Adrenal gland (tissue), 9 donors: ENCODE measurements at regions not wholly inside any gene's neighbourhood (a gene's known extent, or its start where the extent isn't known, plus 50 kb on each side); places are given as distances from the start of the nearest gene placed in this dataset.

Experiments
- DNase-seq, 7 donors: peaks; one replicate each; pipeline ENCODE4 v3.0.0-alpha.2; 2019 to 2020
- H3K27ac ChIP-seq, 5 donors: fragments of 200-600 bp; sonication (generic) in 4 of 5; 1 replicate in 3 of 5; 2 replicates in 2 of 5; pipeline versions ENCODE4 v1.5.1 to v1.8.0; 2016 to 2020; ENCODE audit warnings: mild to moderate bottlenecking in 1 of 5
- H3K27me3 ChIP-seq: fragments of 200-600 bp; 2 replicates; pipeline ENCODE4 v1.8.0; 2021
- H3K36me3 ChIP-seq, 2 donors: fragments of 200-600 bp; replicated peaks in 1 of 2; 1 replicate in 1 of 2; 2 replicates in 1 of 2; pipeline versions ENCODE4 v1.5.1 to v1.8.0; 2018 to 2022
- H3K4me1 ChIP-seq, 2 donors: fragments of 200-600 bp; replicated peaks in 1 of 2; 1 replicate in 1 of 2; 2 replicates in 1 of 2; pipeline versions ENCODE4 v1.5.1 to v1.8.0; 2018 to 2021
- H3K4me3 ChIP-seq, 4 donors: fragments of 200-600 bp; sonication (generic) in 3 of 4; one replicate each; pipeline ENCODE4 v1.5.1; 2016 to 2018
- H3K9me3 ChIP-seq, 3 donors: fragments of 200-600 bp; sonication (generic) in 1 of 3; replicated peaks in 1 of 3; 1 replicate in 2 of 3; 2 replicates in 1 of 3; pipeline versions ENCODE4 v1.5.1 to v1.8.0; 2016 to 2021
- POLR2A ChIP-seq, 2 donors: fragments of 450-650 bp; IDR thresholded peaks; one replicate each; pipeline ENCODE4 v1.6.1; 2017; ENCODE audit warnings: antibody characterized with exemption in 2 of 2, mild to moderate bottlenecking in 2 of 2, moderate library complexity in 1 of 2
- WGBS, 4 donors: extraction: QIAGEN DNeasy Blood & Tissue Kit in 2 of 4; methylation state at CpG; one replicate each; pipeline versions ENCODE4 v1.1.5 to v1.1.7; 2013 to 2017; 5-methylcytosine and 5-hydroxymethylcytosine counted together
- intact Hi-C, 2 donors: fragments of 100-400 bp; cut with DNase I; formaldehyde crosslinking; loops; one replicate each; pipeline versions ENCODE4 v1.14.1 to v1.15.0; 2022 to 2023
- TF ChIP-seq, protein P1 (sequence below), 6 experiments: fragments of 450-650 bp in 4 of 6; fragments of 200-600 bp in 2 of 6; sonication (generic) in 1 of 6; IDR thresholded peaks; 1 replicate in 5 of 6; 2 replicates in 1 of 6; pipeline versions ENCODE4 v1.5.1 to v1.8.0; 2016 to 2021; ENCODE audit warnings: antibody characterized with exemption in 6 of 6, mild to moderate bottlenecking in 2 of 6, moderate library complexity in 1 of 6
- donor health status: healthy with polysubstance abuse.
- donor health status: Bipolar disorder and iron deficiency.
- donor health status: DM: yes; HTN: yes; CAD: no.
- donor health status: DM: no; HTN: no; CAD: no.
- donor health status: DM: no; HTN: no; CAD: no.

DNA sequence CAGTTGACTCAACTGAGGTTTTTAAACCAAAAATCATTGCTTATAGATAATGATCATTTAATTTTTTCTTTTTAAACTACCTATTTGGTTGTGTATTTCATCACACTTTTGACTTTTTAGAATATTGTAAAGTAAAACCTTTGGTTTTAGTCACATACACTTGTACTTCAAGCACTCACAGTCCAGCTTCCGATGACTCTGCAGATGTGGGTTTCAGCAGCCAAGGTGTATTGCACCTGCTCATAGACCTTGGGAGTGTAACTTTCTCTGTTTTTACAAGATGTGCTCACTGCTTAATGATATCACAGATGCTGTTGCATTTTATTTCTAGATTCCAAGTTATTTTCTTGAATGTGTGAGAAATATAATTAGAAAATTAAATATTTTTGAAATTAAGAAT, 188.3 kb upstream of the SLC38A2 start:
- H3K4me3 ChIP-seq, result no peak overlapping the region
- H3K9me3 ChIP-seq, result no peaks in the 10 kb centered on the region
- DNase-seq, result no peak
- H3K27me3 ChIP-seq, result no peaks in the 10 kb centered on the region
- intact Hi-C loops, result loop anchor here in 1 of 2 donors (10.0 kb wide), 1 partner anchor 186 kb away; the partner anchor contains the start of gene SLC38A2
- TF ChIP-seq, protein P1, sequence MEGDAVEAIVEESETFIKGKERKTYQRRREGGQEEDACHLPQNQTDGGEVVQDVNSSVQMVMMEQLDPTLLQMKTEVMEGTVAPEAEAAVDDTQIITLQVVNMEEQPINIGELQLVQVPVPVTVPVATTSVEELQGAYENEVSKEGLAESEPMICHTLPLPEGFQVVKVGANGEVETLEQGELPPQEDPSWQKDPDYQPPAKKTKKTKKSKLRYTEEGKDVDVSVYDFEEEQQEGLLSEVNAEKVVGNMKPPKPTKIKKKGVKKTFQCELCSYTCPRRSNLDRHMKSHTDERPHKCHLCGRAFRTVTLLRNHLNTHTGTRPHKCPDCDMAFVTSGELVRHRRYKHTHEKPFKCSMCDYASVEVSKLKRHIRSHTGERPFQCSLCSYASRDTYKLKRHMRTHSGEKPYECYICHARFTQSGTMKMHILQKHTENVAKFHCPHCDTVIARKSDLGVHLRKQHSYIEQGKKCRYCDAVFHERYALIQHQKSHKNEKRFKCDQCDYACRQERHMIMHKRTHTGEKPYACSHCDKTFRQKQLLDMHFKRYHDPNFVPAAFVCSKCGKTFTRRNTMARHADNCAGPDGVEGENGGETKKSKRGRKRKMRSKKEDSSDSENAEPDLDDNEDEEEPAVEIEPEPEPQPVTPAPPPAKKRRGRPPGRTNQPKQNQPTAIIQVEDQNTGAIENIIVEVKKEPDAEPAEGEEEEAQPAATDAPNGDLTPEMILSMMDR (IDR thresholded peaks at IDR 0.05), result no peak
- TF ChIP-seq POLR2A (IDR thresholded peaks at IDR 0.05), result no peak
- H3K36me3 ChIP-seq, result no peaks in the 10 kb centered on the region
- peaks cover 21 to 32% of the 10 kb centered on the region in 2 donors for H3K4me1 ChIP-seq
- WGBS, 4 donors, result 96 to 100% (median 99%) methylated on average over 1 of the region's 1 CpG
- H3K27ac ChIP-seq, result no peak overlapping the region

DNA sequence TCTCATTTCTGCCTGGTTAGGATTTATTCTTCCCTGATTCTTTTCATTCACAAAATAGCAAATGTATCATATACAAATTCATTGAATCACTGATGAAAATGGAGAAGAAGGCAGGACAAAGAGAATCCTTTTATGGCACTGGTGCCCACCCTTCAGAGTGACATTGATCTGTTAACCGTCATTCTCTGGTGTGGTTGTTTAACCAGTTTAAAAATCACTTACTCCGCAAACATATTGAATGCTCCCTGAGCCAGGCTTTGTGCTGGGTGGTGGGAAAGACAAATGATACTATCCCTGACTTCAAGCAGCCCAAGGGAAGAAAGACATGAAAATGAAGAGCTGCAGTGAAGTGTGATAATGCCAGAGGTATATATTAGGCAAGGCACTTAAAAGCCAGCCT, 187.5 kb upstream of the SLC38A2 start:
- TF ChIP-seq, protein P1 (IDR thresholded peaks at IDR 0.05), result no peak
- TF ChIP-seq POLR2A (IDR thresholded peaks at IDR 0.05), result no peak
- Histone ChIP-seq H3K4me1 (peaks cover 29 to 39% of the 10 kb centered on the region in 2 donors), H3K27ac (no peak overlapping the region), H3K27me3 (no peaks in the 10 kb centered on the region), H3K9me3 (no peaks in the 10 kb centered on the region), H3K4me3 (no peak overlapping the region), H3K36me3 (no peaks in the 10 kb centered on the region)
- WGBS, 4 donors, result 92 to 98% (median 94%) methylated on average over 2 of the region's 2 CpGs
- DNase-seq, result no peak
- intact Hi-C loops, result loop anchor here in 1 of 2 donors (10.0 kb wide), 1 partner anchor 185 kb away; the partner anchor contains the start of gene SLC38A2

DNA sequence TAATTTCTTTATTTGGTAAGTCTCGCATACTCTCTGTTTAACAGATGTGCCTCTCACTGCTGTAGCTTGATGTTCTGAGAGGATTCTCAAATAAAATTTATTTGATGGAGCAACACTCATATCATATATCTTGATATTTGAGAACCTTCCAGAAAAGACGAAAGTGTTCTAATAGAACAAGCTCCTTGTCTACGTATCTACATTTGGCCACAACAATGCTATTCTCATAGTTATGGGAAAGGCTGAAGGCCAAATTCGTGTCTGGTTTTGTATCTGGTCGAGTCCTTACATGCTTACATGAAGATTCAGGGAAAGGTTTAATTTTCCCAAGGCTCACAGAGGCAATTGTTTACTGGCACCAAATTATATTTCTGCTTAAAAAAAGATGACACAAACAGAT, 186.7 kb upstream of the SLC38A2 start:
- WGBS, 4 donors, result 73 to 85% (median 82%) methylated on average over 5 of the region's 5 CpGs

DNA sequence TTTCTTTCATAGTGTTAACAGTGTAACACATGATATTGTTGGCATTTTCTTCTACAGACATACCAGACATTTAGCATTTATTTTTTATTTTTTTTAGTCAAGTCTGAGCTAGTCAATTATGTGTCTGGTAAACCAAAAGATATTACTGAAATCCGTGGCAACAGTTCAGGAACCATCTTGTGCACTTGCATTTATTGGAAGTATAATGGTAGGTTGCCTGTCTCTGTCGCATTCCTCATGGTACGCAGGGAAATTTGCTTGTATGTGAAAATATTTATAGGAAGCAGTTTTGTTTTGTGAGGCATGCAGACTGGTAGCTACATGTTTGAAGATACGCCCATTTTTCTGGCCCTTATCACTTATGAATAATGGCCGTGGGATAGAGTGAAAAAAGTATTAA, 186.1 kb upstream of the SLC38A2 start:
- no peak overlapping the region for H3K4me3 ChIP-seq
- no peaks in the 10 kb centered on the region for H3K9me3 ChIP-seq
- WGBS, 4 donors, result 92 to 97% (median 94%) methylated on average over 5 of the region's 5 CpGs
- peaks cover 30 to 39% of the 10 kb centered on the region in 2 donors for H3K4me1 ChIP-seq
- H3K36me3 ChIP-seq, result no peaks in the 10 kb centered on the region
- H3K27me3 ChIP-seq, result no peaks in the 10 kb centered on the region
- intact Hi-C loops, result loop anchor here in 1 of 2 donors (10.0 kb wide), 1 partner anchor 174 kb away; no protein-coding TSS in a partner anchor
- DNase-seq, result no peak
- no peak for TF ChIP-seq POLR2A (IDR thresholded peaks at IDR 0.05)
- TF ChIP-seq, protein P1 (IDR thresholded peaks at IDR 0.05), result no peak
- H3K27ac ChIP-seq, result no peak overlapping the region

More for the DNA sequence above, 186.7 kb upstream of the SLC38A2 start:
- Histone ChIP-seq H3K9me3 (no peaks in the 10 kb centered on the region), H3K27me3 (no peaks in the 10 kb centered on the region), H3K4me1 (peaks cover 30 to 39% of the 10 kb centered on the region in 2 donors), H3K4me3 (no peak overlapping the region), H3K36me3 (no peaks in the 10 kb centered on the region), H3K27ac (no peak overlapping the region)
- no peak for DNase-seq
- TF ChIP-seq, protein P1 (IDR thresholded peaks at IDR 0.05), result no peak
- TF ChIP-seq POLR2A (IDR thresholded peaks at IDR 0.05), result no peak
- intact Hi-C loops, result loop anchor here in 1 of 2 donors (10.0 kb wide), 1 partner anchor 175 kb away; no protein-coding TSS in a partner anchor
